ENCODE measurements at regions not wholly inside any gene's neighbourhood (a gene's known extent, or its start where the extent isn't known, plus 50 kb on each side); places are given as distances from the start of the nearest gene placed in this dataset.

GRCh38 chr4:122012735-122013134, 60.9 kb upstream of the TRPC3 start:
- TF ChIP-seq CTCF (IDR thresholded peaks at IDR 0.05) (no peak), POLR2A (IDR thresholded peaks at IDR 0.05) (no peak)
